T-helper 2 cell (primary cell): ENCODE measurements at regions not wholly inside any gene's neighbourhood (a gene's known extent, or its start where the extent isn't known, plus 50 kb on each side); places are given as distances from the start of the nearest gene placed in this dataset.
A peak's percentile ranks its signal among the peaks of the same experiment; 100 is the strongest.

Experiments
- DNase-seq, 5 experiments: peaks; one replicate each; pipeline versions ENCODE4 v3.0.0 to v3.0.0-alpha.2; 2012 to 2022

DNA sequence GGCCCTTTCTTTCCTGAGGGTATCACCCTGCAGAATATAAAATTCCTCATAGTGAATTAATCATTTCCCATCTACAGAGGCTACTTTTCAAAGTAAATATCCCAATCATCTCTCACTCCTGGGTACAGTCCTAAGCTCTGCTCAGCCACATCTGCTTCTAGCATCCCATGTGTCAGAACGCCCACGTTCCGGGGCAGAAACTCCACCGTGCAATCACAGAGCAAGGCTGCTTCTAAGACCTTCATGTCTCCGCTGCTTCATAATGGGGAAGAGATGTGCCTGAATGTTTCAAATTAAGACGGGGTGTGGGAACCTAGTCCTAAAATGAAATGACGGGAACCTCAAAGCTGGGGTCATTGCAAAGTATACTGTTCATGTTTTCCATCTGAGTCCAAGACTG, 208.8 kb upstream of the GMDS start:
- DNase-seq, result no peak

DNA sequence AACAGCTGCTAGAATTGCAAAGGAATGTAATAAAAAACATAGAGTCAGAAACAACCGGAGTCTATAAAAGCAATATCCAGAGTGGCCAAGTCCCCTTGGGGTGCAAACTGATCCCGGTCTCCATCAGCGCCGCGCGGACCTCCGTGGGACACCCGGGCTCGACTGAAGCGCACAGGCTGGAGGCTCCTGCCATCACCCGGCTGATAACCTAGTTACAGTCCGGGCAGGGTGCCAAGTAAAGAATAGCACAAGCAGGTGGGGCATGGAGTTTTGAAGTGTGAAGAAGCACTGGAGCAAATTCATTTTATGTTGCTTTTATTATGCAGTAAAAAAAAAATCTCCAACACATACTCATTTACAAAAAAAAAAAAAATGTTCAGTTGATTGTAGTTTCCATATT, 205.1 kb upstream of the GMDS start:
- DNase-seq, result no peak

GRCh38 chr6:2449572-2449940, 204.2 kb upstream of the GMDS start:
- DNase-seq, result no peak

DNA sequence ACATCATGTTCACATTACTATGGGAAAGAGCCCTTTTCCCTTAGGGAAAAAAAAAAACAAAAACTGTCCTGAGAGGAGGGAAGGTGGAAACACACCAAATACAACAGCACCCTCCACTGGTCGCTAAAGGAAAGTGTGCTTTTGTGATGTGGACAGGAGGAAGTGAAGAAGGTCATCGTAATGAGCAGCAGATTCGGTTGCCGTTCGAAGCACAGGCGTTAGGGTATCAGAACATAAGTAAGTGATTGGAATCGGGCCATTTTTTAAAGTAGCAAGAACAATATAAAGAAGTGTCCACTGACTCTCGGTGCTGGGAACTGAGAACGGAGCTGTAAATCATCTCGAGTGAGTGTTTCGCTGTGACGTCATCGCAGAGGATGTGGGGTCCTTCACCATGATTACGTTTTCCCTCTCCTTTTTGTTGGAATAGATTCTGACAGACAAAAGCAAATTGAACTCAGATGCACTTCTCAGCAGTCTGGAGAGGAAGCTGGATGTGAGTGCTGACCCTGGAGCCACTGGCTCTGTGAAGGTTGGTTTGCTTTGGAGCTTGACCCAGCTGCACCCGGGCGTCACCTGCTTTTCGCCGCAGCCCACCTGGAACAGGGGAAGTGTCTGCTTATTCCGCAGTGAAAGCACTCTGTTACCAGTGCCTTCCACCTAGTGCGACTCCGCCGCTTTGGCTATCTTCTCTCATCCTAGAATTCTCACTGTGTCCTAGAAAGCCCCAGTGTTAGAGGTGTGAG, 203.6 kb upstream of the GMDS start:
- peak in 1 of 5 experiments; percentile 46 for DNase-seq

- no peak for DNase-seq
Measured at GRCh38 chr6:2447931-2448330, 202.5 kb upstream of the GMDS start.

DNA sequence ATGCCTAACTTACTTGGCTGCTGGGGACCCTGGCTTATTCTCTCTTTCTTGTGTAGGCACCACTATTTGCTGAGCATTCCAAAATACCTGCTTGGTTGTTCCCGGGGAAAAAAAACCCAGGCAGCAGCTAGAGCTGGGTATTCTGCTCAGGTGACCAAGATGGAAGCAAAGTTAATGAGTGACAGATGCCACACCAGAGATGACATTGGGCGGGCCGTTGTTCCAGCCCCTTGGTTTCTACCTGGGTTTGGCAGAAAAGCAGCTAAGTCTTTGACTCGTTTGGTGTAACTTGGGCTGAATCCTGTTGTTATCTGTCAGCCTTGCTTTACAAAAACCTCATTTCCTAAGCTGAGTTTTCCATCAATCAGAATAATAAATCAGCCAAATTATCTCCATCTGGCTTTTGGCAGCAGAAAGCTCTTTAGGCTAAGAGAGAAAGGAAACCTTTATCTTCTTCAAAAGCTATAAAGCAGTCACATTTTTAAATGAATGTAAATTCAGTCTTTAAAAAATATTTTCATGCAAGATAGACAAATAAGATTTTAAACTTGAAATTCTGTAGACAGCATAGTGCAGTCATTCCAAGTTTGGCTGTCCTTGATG, 202.0 kb upstream of the GMDS start:
- DNase-seq, result no peak

DNA sequence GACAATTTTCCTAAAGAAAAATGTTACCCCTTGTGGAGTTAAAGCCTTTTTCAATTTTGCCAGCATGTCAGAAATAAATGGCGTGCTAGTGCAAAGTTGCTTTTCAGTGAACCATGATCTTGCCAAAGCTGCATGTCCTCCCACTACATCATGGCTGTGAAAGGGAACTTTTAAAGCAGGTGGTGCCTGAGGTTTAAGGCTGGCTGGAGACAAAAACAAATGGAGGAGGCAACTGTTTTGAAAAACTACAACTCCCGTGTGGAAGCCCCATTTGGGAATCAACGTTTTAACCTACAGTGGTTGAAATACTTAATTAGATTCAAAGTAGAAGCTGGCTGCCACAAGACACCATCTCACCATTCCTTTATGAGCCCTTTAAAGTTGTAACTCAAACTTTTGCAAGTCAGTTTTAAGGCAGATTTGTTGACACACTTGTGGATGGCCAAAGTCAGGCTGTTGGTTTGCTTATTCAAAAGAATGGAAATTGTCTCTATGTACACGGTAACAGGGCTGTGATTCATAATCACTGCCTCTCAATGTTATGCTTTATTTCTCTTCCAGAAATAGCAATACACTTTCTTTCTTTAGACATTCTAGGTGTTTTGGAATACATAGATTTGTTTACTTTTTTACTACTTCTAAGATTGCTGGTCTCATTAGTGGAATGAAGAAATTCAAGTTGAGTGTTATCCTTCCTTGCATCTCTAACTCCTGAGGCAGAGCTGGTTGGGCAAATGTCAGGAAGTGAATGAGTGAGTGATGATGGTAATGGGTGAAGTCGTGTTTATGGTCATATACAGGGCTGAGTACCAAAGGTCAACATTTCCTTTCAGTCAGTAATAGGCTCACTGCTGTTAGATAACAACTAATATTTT, 196.4 kb upstream of the GMDS start:
- no peak for DNase-seq

DNA sequence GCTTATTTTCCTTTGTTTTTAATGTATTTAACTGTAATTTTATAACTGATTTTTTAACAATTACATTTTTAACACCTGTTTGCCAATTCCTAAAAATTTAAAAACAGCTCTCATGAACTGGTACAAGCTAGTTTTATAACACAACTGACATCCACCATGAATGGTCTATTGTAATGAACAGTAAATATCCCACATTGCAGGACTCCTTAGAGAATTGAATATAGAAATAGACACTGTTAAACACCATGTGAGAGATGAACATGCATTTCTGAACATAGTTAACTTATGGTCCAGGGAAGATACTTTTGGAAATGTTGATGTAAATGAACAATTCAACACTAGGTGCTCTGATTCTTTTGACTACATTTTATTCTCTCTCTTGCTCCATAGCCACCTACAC, 195.1 kb upstream of the GMDS start:
- no peak for DNase-seq

GRCh38 chr6:2439632-2440031, 194.2 kb upstream of the GMDS start:
- DNase-seq, result no peak

- DNase-seq, result no peak
Measured at GRCh38 chr6:2439082-2439481, 193.7 kb upstream of the GMDS start.

DNA sequence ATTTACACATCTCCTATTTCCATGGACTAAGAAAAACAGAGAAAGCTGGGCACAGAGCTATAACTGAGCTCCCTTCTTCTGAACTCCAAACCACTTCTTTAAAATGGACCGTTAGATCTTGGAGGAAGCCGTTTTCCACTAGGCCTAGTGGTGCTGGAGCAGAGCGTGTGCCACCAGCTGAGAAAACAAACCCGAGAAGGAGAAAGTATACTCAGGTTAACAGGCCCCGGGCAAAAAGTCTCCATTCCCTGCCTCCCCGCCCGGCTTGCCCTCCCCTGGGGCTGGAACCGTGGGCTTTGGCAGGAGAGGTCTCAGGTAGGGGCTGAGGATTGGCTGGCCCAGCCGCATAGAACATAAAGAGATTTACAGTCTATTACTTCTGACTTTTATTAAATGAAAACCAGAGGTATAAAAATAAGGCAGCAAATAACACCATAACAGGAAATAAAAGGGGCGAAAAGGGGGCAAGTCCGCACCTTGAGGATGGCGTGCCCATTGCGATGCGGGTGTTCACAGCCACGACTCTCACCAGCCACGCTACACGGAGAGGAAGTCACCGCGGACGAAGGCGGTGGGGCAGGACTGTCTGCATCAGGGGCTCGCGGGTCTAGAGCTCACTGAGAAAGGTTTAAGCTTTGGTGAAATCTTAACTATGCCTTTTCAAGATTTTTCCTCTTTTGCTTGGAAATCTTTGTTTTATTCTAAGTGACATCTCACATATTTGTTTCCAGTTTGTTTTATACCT, 191.2 kb upstream of the GMDS start:
- no peak for DNase-seq

- DNase-seq, result no peak
Measured at GRCh38 chr6:2435323-2435722, 189.9 kb upstream of the GMDS start.

DNA sequence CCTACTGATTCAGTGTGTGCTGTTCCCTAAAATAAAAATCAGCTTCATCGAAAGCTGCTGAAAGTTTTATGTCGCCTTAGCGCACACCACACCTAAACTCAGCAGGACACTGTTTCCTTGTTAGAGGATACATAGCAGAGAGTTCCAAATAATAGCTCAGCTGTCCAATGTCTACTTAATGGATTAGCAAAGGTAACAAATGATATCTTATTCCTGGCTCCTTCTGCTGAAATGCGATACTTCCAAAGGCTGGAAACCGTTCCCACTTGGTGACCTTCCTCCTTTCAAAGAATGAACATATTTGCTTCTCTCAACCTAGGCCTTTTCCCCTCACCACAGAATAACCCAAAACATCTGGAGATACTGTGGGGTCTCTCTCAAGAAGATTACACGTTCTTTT, 189.5 kb upstream of the GMDS start:
- DNase-seq, result no peak

GRCh38 chr6:2434116-2434515, 188.7 kb upstream of the GMDS start:
- no peak for DNase-seq

GRCh38 chr6:2433711-2434110, 188.3 kb upstream of the GMDS start:
- DNase-seq, result no peak

- DNase-seq, result no peak
Measured at GRCh38 chr6:2433266-2433665, 187.9 kb upstream of the GMDS start.

GRCh38 chr6:2432292-2432691, 186.9 kb upstream of the GMDS start:
- no peak for DNase-seq

DNA sequence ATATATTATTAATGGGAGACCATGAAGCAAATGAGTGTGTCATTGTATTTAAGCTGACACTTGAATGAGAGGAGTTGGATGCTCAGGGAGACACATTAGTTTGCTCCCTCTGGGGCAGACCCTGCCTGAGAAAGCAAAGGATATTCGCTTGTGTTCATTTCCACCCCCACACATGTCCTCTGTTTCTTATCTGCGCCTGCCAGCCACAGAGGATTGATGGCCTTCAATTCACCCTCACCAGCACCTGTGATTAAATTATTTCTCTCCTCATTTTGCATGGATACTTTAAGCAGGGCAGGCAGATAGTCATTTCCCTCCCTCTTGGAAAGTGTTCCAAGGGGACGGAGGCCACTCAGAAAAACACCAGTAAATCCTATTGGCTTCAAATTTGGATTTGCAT, 185.2 kb upstream of the GMDS start:
- no peak for DNase-seq

DNA sequence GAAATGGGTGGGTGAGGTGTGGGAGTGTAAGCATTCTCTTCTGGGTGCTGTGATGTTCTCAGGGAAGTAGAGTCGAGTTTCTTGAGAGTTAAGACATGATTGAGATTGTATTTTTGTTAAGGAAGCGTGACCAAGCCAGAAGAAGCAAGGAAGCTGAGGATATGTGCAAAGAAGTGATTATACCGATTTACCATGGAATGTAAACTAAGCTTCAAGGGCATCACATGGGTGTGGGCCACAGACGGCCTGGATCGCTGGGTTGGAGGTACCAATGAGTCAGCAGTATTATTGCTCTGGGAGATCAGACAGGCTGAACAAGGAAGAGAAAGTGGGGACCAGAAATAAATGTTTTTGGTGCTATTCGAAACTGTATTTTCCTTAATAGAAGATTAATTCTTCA, 184.1 kb upstream of the GMDS start:
- DNase-seq, result no peak

DNA sequence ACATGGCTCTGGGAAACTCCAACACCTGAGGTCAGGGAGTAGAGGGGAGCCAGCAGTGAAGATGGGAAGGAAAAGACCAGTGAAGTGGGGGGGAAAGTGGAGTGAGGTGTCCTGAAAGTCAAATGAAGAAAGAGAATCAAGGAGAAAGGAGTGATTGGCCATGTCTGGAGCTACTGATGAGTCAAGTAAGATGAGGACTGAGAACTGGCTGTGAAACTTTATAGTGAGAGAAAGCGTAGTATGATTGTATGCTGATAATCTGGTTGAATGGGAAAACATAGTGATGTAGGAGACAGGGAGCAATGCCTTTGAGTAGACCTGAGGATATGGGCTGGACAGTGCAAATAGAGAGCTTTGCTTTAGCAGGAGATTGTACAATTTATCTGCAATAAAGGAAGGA, 183.6 kb upstream of the GMDS start:
- no peak for DNase-seq

DNA sequence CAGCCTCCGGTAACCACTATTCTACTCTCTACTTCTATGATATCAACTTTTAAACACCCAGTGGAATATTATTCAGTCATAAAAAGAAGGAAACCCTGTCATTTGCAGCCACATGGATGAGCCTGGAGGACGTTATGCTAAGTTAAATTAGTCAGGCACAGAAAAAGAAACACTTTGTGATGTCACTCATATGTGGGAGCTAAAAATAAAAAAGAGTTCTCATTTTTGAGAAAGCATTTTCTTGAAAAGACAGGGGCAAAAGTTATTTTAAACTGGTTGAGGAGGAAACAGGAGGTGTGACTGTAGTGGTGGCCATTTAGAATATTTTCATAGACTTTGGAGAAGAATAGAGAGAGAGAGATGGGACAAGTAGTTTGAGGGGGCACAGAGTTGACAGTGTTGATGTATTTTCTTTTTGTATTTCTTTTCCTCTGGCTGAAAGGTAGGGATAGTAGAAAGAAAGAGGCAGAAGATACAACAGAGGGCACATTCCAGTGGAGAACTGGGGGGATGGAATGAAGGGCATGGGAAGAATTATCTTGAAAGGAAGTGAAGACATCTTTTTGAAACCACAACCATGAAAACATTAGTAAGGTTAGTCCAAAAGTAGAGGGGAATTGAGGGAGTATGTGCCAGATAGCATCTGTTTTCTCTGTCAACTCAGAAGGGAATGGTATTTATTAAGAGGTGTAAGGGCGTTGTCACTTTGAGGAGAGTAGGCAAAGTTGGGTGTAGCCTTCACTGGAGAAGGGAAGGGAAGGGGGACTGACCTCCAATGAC, 181.3 kb upstream of the GMDS start:
- no peak for DNase-seq

DNA sequence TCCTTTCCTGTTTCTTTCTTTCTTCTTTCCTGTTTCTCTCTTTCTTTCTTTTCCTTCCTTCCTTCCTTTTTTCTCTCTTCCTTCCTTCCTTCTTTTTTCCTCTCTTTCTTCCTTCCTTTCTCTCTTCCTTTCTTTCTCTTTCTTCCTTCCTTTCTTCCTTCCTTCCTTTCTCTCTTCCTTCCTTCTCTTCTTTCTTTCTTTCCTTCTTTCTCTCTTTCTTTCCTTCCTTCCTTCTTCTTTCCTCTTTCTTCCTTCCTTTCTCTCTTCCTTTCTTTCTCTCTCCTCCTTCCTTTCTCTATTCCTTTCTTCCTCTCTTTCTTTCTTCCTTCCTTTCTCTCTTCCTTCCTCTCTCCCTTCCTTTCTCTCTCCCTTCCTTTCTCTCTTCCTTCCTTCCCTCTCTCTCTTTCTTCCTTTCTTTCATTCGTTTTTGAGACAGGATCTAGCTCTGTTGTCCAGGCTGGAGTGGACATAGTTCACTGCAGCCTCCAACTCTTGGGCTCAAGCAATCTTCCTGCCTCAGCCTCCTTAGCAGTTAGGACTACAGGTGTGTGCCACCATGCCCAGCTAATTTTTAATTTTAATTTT, 170.8 kb upstream of the GMDS start:
- DNase-seq, result no peak
